Naive B cell (primary cell): ENCODE measurements at regions not wholly inside any gene's neighbourhood (a gene's known extent, or its start where the extent isn't known, plus 50 kb on each side); places are given as distances from the start of the nearest gene placed in this dataset.
A peak's percentile ranks its signal among the peaks of the same experiment; 100 is the strongest.

Source experiments
- ATAC-seq, 2 donors: fragments of 150-1000 bp; cut with Tn5 transposase; 2 replicates each; pipeline ENCODE4 v1.10.0; 2021; ENCODE audit warnings: low read depth in 2 of 2, mild to moderate bottlenecking in 2 of 2, moderate library complexity in 2 of 2
- DNase-seq: peaks from one replicate; pipeline ENCODE4 v3.0.0; 2022
- H3K27ac Mint-ChIP-seq, 6 donors: one replicate each; pipeline ENCODE4 v1.8.0; 2020 to 2022; ENCODE audit warnings: mild to moderate bottlenecking in 6 of 6, mixed read lengths in 6 of 6, moderate library complexity in 5 of 6, inconsistent platforms in 2 of 6
- H3K27me3 Mint-ChIP-seq, 3 donors: one replicate each; pipeline ENCODE4 v1.8.0; 2021 to 2022; ENCODE audit warnings: mixed read lengths in 3 of 3, mild to moderate bottlenecking in 1 of 3
- H3K36me3 Mint-ChIP-seq, 2 donors: one replicate each; pipeline ENCODE4 v1.8.0; 2020 to 2022; ENCODE audit warnings: mixed read lengths in 2 of 2, inconsistent platforms in 1 of 2, mild to moderate bottlenecking in 1 of 2
- H3K4me1 Mint-ChIP-seq, 3 donors: one replicate each; pipeline ENCODE4 v1.8.0; 2020 to 2022; ENCODE audit warnings: mixed read lengths in 3 of 3, inconsistent platforms in 1 of 3, mild to moderate bottlenecking in 1 of 3, moderate library complexity in 1 of 3
- H3K4me3 Mint-ChIP-seq, 8 donors: one replicate each; pipeline ENCODE4 v1.8.0; 2020 to 2022; ENCODE audit warnings: mild to moderate bottlenecking in 8 of 8, mixed read lengths in 8 of 8, moderate library complexity in 8 of 8, inconsistent platforms in 2 of 8
- H3K9me3 Mint-ChIP-seq, 7 donors: one replicate each; pipeline ENCODE4 v1.8.0; 2020 to 2022; ENCODE audit warnings: mixed read lengths in 7 of 7, mild to moderate bottlenecking in 5 of 7, inconsistent platforms in 2 of 7, moderate library complexity in 1 of 7

DNA sequence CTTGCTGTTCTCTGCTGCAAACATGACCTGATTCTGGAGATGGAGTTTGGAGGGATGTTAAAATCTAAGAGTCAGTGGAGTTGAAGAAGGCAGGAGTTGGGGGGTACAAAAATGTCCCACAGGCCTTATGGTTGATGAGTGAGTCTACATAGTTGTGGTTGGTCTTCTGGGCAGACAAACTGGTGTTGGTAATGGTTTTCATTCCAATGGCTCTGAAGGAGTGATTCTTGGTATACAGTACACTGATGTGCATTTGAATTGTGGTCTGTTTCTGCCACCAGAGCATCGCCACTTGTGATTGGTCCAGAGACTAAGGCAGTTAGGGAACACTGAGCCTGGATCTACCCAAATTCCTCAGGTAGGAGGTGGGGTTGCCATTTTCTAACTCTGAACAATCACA, 514.1 kb upstream of the CFAP20DC start:
- no peak for DNase-seq
- Mint-ChIP-seq H3K27me3 (no peaks in the 10 kb centered on the region), H3K9me3 (no peaks in the 10 kb centered on the region), H3K27ac (no peak overlapping the region), H3K4me1 (no peaks in the 10 kb centered on the region), H3K4me3 (no peak overlapping the region), H3K36me3 (no peaks in the 10 kb centered on the region)
- ATAC-seq = no peak

DNA sequence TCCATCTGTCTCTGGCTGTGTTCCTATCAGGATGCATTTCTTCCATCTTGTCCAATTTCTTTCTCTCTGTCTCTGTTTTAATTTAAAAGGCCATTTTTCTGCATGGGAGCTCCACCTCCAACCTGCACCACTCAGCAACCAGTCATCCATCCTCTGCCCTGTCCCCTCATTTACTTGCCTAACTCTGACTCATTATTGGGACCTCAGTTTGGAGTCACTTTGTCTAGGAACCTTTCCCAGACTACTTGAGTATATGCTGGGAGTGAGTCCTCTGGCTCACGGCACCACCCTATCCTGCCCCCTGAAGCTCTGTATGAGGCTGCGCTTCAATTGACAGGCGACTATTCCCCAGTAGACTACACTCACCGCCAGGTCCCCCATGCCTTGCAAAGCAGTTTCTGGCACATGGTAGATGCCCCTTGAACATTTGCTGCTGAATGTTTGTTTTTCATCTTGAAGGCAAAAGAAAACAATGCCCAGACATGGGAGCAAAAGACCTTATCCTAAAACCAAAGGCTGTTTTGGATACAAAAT, 513.3 kb upstream of the CFAP20DC start:
- DNase-seq (no peak), ATAC-seq (no peak)
- no peaks in the 10 kb centered on the region for H3K36me3 Mint-ChIP-seq
- no peaks in the 10 kb centered on the region for H3K27me3 Mint-ChIP-seq
- no peaks in the 10 kb centered on the region for H3K4me1 Mint-ChIP-seq
- no peak overlapping the region for H3K4me3 Mint-ChIP-seq
- no peak overlapping the region for H3K27ac Mint-ChIP-seq
- H3K9me3 Mint-ChIP-seq = no peaks in the 10 kb centered on the region

DNA sequence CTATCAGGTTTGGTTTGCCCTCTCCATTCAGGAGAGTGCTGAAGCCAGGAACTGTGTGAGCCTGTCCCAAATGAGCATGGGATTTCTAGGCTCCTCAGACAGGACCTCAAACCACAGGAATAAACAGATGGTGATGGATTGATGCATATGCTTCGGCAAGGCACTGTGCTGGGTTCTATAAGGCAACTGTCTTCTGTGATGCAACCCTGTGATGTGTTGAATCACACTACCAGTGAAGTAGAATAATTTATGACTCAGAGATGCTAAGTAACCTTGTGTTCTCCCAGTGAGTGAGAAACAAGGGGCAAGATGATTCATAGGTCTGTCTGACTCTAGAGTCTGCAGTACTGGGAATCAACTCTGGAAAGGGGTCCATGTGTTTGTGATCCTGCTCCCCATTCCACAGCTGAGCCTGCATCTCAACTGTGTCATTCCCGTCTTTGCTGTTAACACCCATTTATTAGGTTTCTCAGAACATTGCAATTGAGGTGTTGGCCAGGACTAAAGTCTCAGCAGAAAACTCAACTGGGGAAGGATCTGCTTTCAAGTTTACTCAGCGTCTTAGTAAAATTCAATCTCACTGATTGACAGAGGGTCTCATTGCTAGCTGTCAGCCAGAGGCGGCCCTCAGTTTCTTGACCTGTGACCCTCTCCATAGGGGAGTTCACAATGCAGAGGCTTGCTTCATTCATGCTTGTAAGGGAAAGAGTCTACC, 510.1 kb upstream of the CFAP20DC start:
- H3K36me3 Mint-ChIP-seq = no peaks in the 10 kb centered on the region
- ATAC-seq = no peak
- no peaks in the 10 kb centered on the region for H3K9me3 Mint-ChIP-seq
- no peak for DNase-seq
- H3K4me3 Mint-ChIP-seq = no peak overlapping the region
- no peaks in the 10 kb centered on the region for H3K27me3 Mint-ChIP-seq
- H3K4me1 Mint-ChIP-seq = no peaks in the 10 kb centered on the region
- no peak overlapping the region for H3K27ac Mint-ChIP-seq

DNA sequence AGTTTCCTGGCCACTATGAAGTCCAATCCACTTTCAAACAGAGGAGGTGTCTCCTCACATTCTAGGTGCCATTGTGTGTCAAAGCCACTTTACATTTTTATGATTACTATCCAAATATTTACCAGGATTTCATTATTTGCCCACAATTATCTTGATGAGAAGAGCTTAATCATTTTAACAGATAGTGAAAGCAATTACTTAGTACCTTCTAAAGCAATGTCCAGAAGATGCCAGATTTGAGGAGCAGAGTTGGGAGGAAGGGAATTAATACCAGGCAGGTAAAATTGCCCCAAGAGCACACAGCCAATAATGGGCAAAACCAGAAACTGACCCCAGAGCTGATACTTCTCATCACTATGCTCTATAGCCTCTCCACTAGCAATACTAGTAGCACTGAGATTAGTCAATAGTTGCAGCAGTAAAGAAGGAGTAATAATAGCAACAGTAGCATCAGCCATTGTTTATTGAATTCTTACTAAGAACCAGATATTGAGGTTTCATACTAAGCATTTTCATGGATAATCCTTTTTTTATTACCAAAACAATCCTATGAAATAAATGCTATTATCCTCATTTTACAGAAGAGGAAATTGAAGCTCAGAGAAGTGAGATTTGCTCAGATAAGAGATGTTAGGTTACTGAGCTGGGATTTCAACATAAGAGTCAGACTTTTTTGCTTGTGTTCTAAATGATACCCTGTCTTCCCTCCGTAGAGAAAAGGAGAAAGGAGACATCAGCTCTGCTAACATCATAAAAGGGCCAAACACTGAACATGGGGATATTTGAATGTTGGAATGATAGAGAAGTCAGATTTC, 509.3 kb upstream of the CFAP20DC start:
- no peak for ATAC-seq
- no peaks in the 10 kb centered on the region for H3K27me3 Mint-ChIP-seq
- no peaks in the 10 kb centered on the region for H3K9me3 Mint-ChIP-seq
- DNase-seq = no peak
- no peaks in the 10 kb centered on the region for H3K36me3 Mint-ChIP-seq
- no peaks in the 10 kb centered on the region for H3K4me1 Mint-ChIP-seq
- H3K27ac Mint-ChIP-seq = no peak overlapping the region
- no peak overlapping the region for H3K4me3 Mint-ChIP-seq

DNA sequence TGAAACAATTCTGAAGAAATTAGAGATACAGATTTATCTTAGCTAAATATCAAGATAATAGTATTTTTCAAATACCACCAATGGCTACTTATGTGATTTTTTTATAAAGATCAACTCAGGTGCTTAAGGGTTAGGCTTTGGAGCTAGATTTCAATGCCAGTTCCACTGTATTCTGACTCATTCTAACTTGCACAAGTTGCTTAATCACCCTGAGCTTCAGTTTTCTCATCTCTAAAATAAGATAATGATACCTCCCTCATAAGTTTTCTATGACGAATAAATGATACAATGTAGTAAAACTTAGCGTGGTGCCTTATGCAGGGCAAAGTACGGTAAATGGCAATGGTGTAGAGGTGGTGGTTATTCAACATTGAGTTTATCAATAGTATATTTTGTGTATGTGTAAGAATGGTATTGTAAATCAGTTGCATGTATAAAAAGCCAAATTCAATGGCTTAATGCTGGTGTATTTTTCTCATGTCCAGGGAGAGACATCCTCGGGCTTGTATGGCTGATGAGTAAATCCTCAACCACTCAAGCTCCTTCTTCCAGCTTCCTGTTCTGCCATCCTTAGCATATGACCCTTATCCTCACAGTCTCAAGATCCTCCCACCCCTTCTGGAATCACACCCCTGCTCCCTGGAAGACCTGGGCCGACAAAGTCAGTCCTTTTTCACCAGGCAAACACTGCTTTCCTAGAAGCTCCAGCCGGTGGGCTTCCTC, 505.9 kb upstream of the CFAP20DC start:
- no peaks in the 10 kb centered on the region for H3K9me3 Mint-ChIP-seq
- no peak overlapping the region for H3K27ac Mint-ChIP-seq
- ATAC-seq (no peak), DNase-seq (no peak)
- H3K27me3 Mint-ChIP-seq = no peaks in the 10 kb centered on the region
- H3K36me3 Mint-ChIP-seq = no peaks in the 10 kb centered on the region
- H3K4me1 Mint-ChIP-seq = no peaks in the 10 kb centered on the region
- no peak overlapping the region for H3K4me3 Mint-ChIP-seq

DNA sequence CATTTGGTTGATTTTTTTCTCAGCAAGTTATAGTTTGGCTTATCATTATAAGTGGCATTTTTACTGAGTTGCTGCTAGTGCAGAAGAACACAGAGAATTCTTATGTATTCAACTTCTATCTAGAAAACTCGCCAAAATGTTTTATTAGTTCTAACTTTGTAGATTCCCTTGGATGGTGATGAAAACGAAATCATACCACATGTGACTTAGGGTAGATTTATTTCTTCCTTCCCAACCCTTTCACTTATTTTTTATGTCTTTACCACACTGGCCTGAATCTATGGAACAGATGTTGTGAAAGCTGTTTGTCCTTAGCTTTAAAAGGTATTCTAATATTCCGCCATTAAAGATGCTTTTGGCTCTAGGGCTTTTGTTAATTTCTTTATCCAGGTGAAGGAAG, 503.3 kb upstream of the CFAP20DC start:
- Mint-ChIP-seq H3K27ac (no peak overlapping the region), H3K9me3 (no peaks in the 10 kb centered on the region), H3K4me1 (no peaks in the 10 kb centered on the region), H3K27me3 (no peaks in the 10 kb centered on the region), H3K36me3 (no peaks in the 10 kb centered on the region), H3K4me3 (no peak overlapping the region)
- DNase-seq = no peak
- no peak for ATAC-seq

DNA sequence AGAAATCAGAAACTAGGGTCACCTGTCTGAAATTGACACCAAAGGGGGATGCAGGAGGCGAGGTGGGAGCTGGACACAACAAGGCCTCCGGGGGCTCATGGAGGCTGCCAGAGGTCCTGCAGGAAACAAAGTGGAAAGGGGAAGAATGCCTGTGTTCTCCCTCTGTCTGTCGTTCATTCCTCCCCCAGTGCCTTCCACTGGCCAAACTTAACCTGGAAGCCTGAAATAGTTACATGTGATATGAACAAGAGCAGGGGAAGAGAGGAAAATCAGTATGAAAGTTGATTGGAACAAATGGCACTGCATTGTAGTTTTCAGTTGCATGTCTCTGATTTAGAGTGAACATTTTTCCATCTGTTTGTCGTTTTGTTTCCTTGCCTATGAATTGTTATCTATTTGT, 502.0 kb upstream of the CFAP20DC start:
- ATAC-seq (no peak), DNase-seq (no peak)
- Mint-ChIP-seq H3K9me3 (no peaks in the 10 kb centered on the region), H3K27ac (no peak overlapping the region), H3K27me3 (no peaks in the 10 kb centered on the region), H3K4me1 (no peaks in the 10 kb centered on the region), H3K36me3 (no peaks in the 10 kb centered on the region), H3K4me3 (no peak overlapping the region)

DNA sequence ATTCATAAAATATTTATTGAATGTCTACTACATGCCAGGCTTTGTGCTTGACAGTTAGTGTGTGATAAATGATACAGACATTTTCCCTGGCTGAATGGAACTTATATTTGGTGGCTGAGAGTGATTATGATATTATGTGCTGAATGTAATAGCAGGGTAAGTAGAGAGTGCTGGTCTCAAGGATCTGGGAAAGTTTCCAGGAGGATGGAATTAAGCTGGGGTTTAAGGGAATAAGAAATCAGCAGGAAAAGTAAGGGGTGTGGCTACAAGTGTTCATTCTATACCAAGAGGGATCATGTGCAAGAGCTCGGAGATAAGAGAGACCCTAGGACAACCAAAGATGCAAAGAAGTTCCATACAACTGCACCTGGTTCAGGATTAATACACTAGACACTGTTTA, 500.1 kb upstream of the CFAP20DC start:
- DNase-seq (no peak), ATAC-seq (no peak)
- Mint-ChIP-seq H3K36me3 (no peaks in the 10 kb centered on the region), H3K4me1 (no peaks in the 10 kb centered on the region), H3K27ac (peak overlapping the region in 1 of 6 donors; percentile 40), H3K4me3 (no peak overlapping the region), H3K9me3 (no peaks in the 10 kb centered on the region), H3K27me3 (no peaks in the 10 kb centered on the region)

DNA sequence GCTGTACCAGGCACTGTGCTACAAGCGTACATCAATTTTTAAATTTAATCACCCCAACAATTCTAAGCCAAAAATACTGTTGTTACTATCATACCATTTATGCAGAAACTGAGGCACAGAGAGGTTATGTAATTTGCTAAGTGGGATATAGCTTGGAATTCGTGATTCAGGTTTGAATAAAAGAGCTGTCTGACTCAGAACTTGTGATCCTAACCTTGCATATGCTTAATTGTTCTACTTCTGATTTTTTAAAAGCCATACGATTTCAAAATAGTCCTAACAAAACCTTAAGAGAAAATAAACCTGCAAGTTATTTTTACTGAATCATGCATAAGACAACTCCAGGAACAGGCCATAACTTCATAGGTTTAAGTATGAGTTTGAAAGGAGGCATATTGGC, 498.0 kb upstream of the CFAP20DC start:
- no peak for DNase-seq
- H3K27ac Mint-ChIP-seq = no peak overlapping the region
- no peaks in the 10 kb centered on the region for H3K9me3 Mint-ChIP-seq
- H3K4me1 Mint-ChIP-seq = no peaks in the 10 kb centered on the region
- no peak overlapping the region for H3K4me3 Mint-ChIP-seq
- ATAC-seq = no peak
- no peaks in the 10 kb centered on the region for H3K27me3 Mint-ChIP-seq
- no peaks in the 10 kb centered on the region for H3K36me3 Mint-ChIP-seq

DNA sequence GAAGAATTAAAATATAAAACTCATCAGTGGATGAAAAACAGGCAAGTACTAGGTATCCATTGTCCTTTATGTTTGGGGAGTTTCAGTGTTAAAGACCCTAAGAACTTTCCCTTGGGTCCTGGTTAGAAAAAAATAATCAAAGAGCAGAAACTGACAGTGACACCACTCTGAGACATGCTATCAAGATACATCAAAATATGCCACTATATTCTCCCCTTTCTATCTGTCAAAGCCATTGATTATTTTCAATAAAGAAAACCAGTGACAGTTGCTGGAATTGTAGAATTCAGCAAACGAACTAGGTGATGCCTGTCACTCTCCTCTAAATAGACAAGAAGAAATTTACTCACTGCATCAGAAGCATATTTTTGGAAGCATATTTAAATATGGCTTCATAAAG, 496.7 kb upstream of the CFAP20DC start:
- H3K27ac Mint-ChIP-seq = no peak overlapping the region
- DNase-seq (no peak), ATAC-seq (no peak)
- peaks cover 0 to 4% (median 0%) of the 10 kb centered on the region in 3 donors for H3K27me3 Mint-ChIP-seq
- H3K4me1 Mint-ChIP-seq = no peaks in the 10 kb centered on the region
- no peak overlapping the region for H3K4me3 Mint-ChIP-seq
- H3K9me3 Mint-ChIP-seq = no peaks in the 10 kb centered on the region
- no peaks in the 10 kb centered on the region for H3K36me3 Mint-ChIP-seq

DNA sequence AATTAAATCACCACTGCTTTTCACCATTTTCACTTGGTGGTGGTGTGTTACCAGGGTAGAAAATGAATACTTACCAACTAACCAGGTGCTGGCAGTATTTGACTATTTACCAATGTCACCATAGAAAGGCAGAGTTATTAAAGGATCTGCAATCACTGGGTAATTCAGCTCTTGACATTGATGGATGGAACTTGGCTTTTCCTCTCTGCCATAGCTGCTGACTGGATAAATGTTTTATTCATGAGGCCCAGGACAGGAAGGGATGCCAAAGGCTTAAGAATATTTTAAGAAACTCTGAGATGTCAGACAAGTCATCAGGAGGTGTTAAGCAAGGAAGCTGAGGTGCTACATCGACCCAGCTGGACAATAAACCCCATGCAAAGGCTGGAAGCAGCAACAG, 495.5 kb upstream of the CFAP20DC start:
- Mint-ChIP-seq H3K4me1 (no peaks in the 10 kb centered on the region), H3K36me3 (no peaks in the 10 kb centered on the region), H3K27me3 (peaks cover 0 to 4% (median 0%) of the 10 kb centered on the region in 3 donors), H3K9me3 (no peaks in the 10 kb centered on the region), H3K4me3 (no peak overlapping the region), H3K27ac (no peak overlapping the region)
- DNase-seq (no peak), ATAC-seq (no peak)

DNA sequence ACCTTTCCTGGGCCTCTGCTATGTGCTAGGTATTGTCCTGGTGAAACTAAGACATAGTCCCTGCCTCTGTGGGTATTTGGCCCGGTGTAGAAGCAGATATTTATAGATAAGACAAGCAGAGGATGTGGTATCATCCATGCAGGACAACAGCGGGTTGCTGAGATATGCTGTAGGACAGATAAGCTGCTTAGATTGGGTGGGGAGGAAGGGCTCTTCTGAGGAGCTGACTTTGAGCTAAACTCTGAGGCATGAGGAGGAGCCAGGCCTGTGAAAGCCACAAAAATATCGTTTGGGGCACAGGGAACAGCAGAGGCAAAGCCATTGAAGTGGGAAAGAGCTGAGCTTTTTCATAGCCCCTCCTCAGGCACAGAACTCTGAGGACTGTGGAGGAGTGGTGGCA, 492.5 kb upstream of the CFAP20DC start:
- Mint-ChIP-seq H3K4me1 (no peaks in the 10 kb centered on the region), H3K27me3 (peaks cover 0 to 4% (median 0%) of the 10 kb centered on the region in 3 donors), H3K9me3 (no peaks in the 10 kb centered on the region), H3K4me3 (no peak overlapping the region), H3K36me3 (no peaks in the 10 kb centered on the region), H3K27ac (no peak overlapping the region)
- DNase-seq = no peak
- ATAC-seq = no peak

DNA sequence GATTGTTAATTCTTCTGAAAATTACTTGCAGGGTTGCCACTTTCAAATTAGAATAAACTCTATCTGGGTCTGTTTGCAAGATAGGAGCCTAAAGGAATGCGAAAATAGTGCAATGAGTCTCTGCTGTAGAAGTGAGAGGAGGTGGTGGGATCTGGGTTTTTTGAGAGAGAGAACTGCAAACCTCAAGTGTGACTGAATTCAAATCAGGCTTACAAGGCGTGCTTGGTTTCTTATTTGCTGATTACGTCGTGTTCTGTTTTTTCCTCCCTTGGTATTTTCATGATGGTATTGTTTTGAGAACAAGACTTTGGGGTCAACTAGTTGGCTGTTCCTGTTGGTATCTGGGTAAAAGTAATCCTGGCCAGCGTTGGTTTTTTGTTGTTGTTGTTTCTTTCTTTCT, 490.9 kb upstream of the CFAP20DC start:
- DNase-seq (no peak), ATAC-seq (no peak)
- H3K27me3 Mint-ChIP-seq = peaks cover 0 to 4% (median 0%) of the 10 kb centered on the region in 3 donors
- H3K27ac Mint-ChIP-seq = peak overlapping the region in 1 of 6 donors; percentile 54
- H3K9me3 Mint-ChIP-seq = no peaks in the 10 kb centered on the region
- no peak overlapping the region for H3K4me3 Mint-ChIP-seq
- H3K4me1 Mint-ChIP-seq = no peaks in the 10 kb centered on the region
- no peaks in the 10 kb centered on the region for H3K36me3 Mint-ChIP-seq

DNA sequence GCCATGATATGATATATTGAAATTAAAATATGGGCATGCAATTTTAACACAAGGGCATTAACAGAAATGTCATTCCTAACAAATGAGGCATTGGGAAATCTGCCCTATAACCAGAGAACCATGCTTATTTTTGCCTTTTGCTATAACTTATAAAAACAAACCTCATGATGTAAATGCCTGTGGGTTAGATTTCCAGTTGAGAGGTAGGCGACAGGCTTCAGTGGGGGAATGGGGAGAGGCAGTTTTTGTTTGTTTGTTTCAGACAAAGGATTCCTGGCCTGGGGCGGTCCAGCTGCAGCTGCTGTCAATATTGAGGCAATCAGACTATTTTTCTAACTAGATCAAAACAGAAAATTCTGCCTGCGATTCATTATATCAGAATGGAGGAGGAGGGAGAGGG, 490.4 kb upstream of the CFAP20DC start:
- H3K4me3 Mint-ChIP-seq = no peak overlapping the region
- peaks cover 0 to 4% (median 0%) of the 10 kb centered on the region in 3 donors for H3K27me3 Mint-ChIP-seq
- no peak overlapping the region for H3K27ac Mint-ChIP-seq
- H3K36me3 Mint-ChIP-seq = no peaks in the 10 kb centered on the region
- no peaks in the 10 kb centered on the region for H3K9me3 Mint-ChIP-seq
- no peak for DNase-seq
- no peak for ATAC-seq
- no peaks in the 10 kb centered on the region for H3K4me1 Mint-ChIP-seq
